Transverse colon (tissue), 4 donors: ENCODE measurements at regions not wholly inside any gene's neighbourhood (a gene's known extent, or its start where the extent isn't known, plus 50 kb on each side); places are given as distances from the start of the nearest gene placed in this dataset.

Source experiments
- DNase-seq: peaks from one replicate; pipeline ENCODE4 v3.0.0-alpha.2; 2019
- H3K27ac ChIP-seq, 4 donors: fragments of 200-600 bp; sonication (generic); 2 replicates each; pipeline ENCODE4 v1.5.1; 2016 to 2018; ENCODE audit warnings: inconsistent platforms in 4 of 4
- H3K27me3 ChIP-seq: fragments of 200-600 bp; sonication (generic); 2 replicates; pipeline ENCODE4 v1.5.1; 2017; ENCODE audit warnings: inconsistent platforms
- H3K36me3 ChIP-seq, 4 donors: fragments of 200-600 bp; sonication (generic); 2 replicates each; pipeline ENCODE4 v1.5.1; 2017 to 2019; ENCODE audit warnings: inconsistent platforms in 4 of 4
- H3K4me1 ChIP-seq, 4 donors: fragments of 200-600 bp; sonication (generic); 2 replicates each; pipeline ENCODE4 v1.5.1; 2017 to 2020; ENCODE audit warnings: inconsistent platforms in 4 of 4
- H3K4me3 ChIP-seq, 4 donors: fragments of 200-600 bp; sonication (generic); 1 replicate in 1 of 4; 2 replicates in 3 of 4; pipeline versions ENCODE4 v1.5.1 to v1.6.1; 2017 to 2019; ENCODE audit warnings: inconsistent platforms in 4 of 4
- H3K9me3 ChIP-seq, 2 donors: fragments of 200-600 bp; sonication (generic); 2 replicates each; pipeline ENCODE4 v1.5.1; 2017 to 2019; ENCODE audit warnings: inconsistent platforms in 2 of 2
- EP300 ChIP-seq: sonication (generic); formaldehyde crosslinking; IDR thresholded peaks from one replicate; pipeline ENCODE4 v1.6.1; 2017; ENCODE audit warnings: antibody characterized with exemption, low read depth
- POLR2A ChIP-seq: fragments of 450-650 bp; IDR thresholded peaks from one replicate; pipeline ENCODE4 v1.6.1; 2016; ENCODE audit warnings: antibody characterized with exemption, mild to moderate bottlenecking, moderate library complexity
- POLR2AphosphoS5 ChIP-seq, 3 donors: sonication (generic); formaldehyde crosslinking; IDR thresholded peaks; one replicate each; pipeline ENCODE4 v1.6.1; 2016; ENCODE audit warnings: antibody characterized with exemption in 3 of 3
- WGBS, 2 donors: methylation state at CpG; one replicate each; pipeline ENCODE4 v1.1.5; 2018; ENCODE audit warnings: low coverage in 1 of 2; 5-methylcytosine and 5-hydroxymethylcytosine counted together
- in situ Hi-C, 4 donors: fragments of 200-750 bp; cut with MboI; loops; one replicate each; pipeline versions ENCODE4 v1.15.0 to v1.15.1; 2017; ENCODE audit warnings: low sequenced_read_pairs in 3 of 4, low pct_ligation_motif_present in 1 of 4, low pct_unique_long_range_greater_than_20kb in 1 of 4
- intact Hi-C: fragments of 100-400 bp; cut with DNase I; formaldehyde crosslinking; loops from one replicate; pipeline ENCODE4 v1.15.1; 2023; ENCODE audit warnings: low total_unique reads
- TF ChIP-seq, protein P1 (sequence below), 5 experiments: fragments of 200-600 bp in 3 of 5; fragments of 450-650 bp in 2 of 5; sonication (generic) in 3 of 5; IDR thresholded peaks; 1 replicate in 2 of 5; 2 replicates in 3 of 5; pipeline ENCODE4 v1.5.1; 2016 to 2017; ENCODE audit warnings: antibody characterized with exemption in 5 of 5, inconsistent platforms in 3 of 5, mild to moderate bottlenecking in 2 of 5, moderate library complexity in 1 of 5

- Histone ChIP-seq H3K4me3 (no peak overlapping the region), H3K4me1 (no peaks in the 10 kb centered on the region), H3K36me3 (no peaks in the 10 kb centered on the region), H3K9me3 (no peaks in the 10 kb centered on the region), H3K27me3 (no peaks in the 10 kb centered on the region), H3K27ac (no peak overlapping the region)
- DNase-seq = no peak
- no peak for TF ChIP-seq POLR2A
- WGBS, 2 donors = 78 to 80% methylated on average over 1 to 6 of the region's 6 CpGs
- in situ Hi-C loops (no loop called here), intact Hi-C loops (no loop called here)
Measured at GRCh38 chr2:118696786-118697465, 150.5 kb downstream of the EN1 start.

- TF ChIP-seq POLR2AphosphoS5 (IDR thresholded peaks at IDR 0.05) (no peak), POLR2A (no peak), EP300 (no peak)
- TF ChIP-seq, protein P1, sequence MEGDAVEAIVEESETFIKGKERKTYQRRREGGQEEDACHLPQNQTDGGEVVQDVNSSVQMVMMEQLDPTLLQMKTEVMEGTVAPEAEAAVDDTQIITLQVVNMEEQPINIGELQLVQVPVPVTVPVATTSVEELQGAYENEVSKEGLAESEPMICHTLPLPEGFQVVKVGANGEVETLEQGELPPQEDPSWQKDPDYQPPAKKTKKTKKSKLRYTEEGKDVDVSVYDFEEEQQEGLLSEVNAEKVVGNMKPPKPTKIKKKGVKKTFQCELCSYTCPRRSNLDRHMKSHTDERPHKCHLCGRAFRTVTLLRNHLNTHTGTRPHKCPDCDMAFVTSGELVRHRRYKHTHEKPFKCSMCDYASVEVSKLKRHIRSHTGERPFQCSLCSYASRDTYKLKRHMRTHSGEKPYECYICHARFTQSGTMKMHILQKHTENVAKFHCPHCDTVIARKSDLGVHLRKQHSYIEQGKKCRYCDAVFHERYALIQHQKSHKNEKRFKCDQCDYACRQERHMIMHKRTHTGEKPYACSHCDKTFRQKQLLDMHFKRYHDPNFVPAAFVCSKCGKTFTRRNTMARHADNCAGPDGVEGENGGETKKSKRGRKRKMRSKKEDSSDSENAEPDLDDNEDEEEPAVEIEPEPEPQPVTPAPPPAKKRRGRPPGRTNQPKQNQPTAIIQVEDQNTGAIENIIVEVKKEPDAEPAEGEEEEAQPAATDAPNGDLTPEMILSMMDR (IDR thresholded peaks at IDR 0.05) = no peak
- H3K4me1 ChIP-seq = no peaks in the 10 kb centered on the region
- in situ Hi-C loops (no loop called here), intact Hi-C loops (no loop called here)
- H3K27ac ChIP-seq = no peak overlapping the region
- H3K4me3 ChIP-seq = no peak overlapping the region
- no peak for DNase-seq
- no peaks in the 10 kb centered on the region for H3K9me3 ChIP-seq
- H3K36me3 ChIP-seq = no peaks in the 10 kb centered on the region
- H3K27me3 ChIP-seq = no peaks in the 10 kb centered on the region
- WGBS, 2 donors = 57 to 67% methylated on average over 4 to 6 of the region's 6 CpGs
Measured at GRCh38 chr2:118693287-118693822, 154.1 kb downstream of the EN1 start.

DNA sequence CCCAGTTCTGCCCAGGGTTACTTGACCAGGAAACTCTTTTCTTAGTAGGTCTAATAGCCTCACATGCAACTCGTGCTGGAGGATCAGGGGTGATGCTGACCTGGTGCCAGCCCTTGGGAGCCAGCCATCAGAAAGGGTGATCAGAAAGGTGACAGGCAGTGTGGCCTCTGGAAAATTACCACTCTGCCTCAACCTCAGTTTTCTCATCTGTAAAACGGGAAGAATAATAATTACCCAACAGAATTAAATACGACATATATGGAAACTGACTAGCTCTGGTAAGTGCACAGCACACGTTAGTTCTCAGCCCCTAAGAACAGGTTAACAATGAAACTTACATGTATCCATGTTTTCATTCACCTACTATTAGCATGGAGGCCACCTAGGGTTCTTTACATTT, 157.6 kb downstream of the EN1 start:
- H3K27me3 ChIP-seq = no peaks in the 10 kb centered on the region
- H3K9me3 ChIP-seq = no peaks in the 10 kb centered on the region
- 73 to 83% methylated on average over 2 to 4 of the region's 4 CpGs for WGBS, 2 donors
- in situ Hi-C loops (no loop called here), intact Hi-C loops (no loop called here)
- H3K36me3 ChIP-seq = no peaks in the 10 kb centered on the region
- DNase-seq = no peak
- H3K27ac ChIP-seq = no peak overlapping the region
- no peak overlapping the region for H3K4me3 ChIP-seq
- no peaks in the 10 kb centered on the region for H3K4me1 ChIP-seq
- TF ChIP-seq, protein P1 (IDR thresholded peaks at IDR 0.05) = no peak
- TF ChIP-seq POLR2AphosphoS5 (IDR thresholded peaks at IDR 0.05) = no peak
- no peak for TF ChIP-seq EP300
- no peak for TF ChIP-seq POLR2A

DNA sequence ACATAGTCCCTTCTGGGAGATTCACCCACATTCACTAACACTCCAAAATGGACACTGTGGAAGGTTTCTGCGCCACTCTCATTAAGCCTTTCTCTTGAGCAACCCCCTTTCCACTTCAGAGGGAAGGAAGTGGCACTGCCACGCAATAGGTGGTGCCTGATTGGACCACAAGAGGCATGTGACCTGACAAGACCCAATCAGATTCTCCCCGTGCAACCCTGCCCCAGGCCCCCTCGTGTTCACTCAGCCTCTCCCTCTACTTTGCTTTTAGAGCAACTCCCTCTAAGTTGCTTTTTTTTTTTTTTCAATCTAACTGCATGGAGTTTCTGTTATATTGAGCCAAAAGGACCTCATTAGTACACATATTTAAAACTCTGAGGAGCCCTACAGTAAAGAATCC, 158.0 kb downstream of the EN1 start:
- Histone ChIP-seq H3K27ac (no peak overlapping the region), H3K4me1 (no peaks in the 10 kb centered on the region), H3K4me3 (no peak overlapping the region), H3K27me3 (no peaks in the 10 kb centered on the region), H3K36me3 (no peaks in the 10 kb centered on the region), H3K9me3 (no peaks in the 10 kb centered on the region)
- 64 to 83% methylated on average over 3 to 4 of the region's 4 CpGs for WGBS, 2 donors
- TF ChIP-seq POLR2AphosphoS5 (IDR thresholded peaks at IDR 0.05) (no peak), EP300 (no peak), POLR2A (no peak)
- TF ChIP-seq, protein P1 (IDR thresholded peaks at IDR 0.05) = no peak
- DNase-seq = no peak
- in situ Hi-C loops (no loop called here), intact Hi-C loops (no loop called here)

- no peaks in the 10 kb centered on the region for H3K27me3 ChIP-seq
- H3K27ac ChIP-seq = no peak overlapping the region
- in situ Hi-C loops = no loop called here
- no peaks in the 10 kb centered on the region for H3K36me3 ChIP-seq
- no peaks in the 10 kb centered on the region for H3K4me1 ChIP-seq
- intact Hi-C loops = no loop called here
- 73% methylated on average over 4 to 6 of the region's 6 CpGs for WGBS, 2 donors
- H3K4me3 ChIP-seq = no peak overlapping the region
- TF ChIP-seq, protein P1 (IDR thresholded peaks at IDR 0.05) = no peak
- TF ChIP-seq POLR2A (no peak), POLR2AphosphoS5 (IDR thresholded peaks at IDR 0.05) (no peak), EP300 (no peak)
- no peaks in the 10 kb centered on the region for H3K9me3 ChIP-seq
- no peak for DNase-seq
Measured at GRCh38 chr2:118689033-118689432, 158.4 kb downstream of the EN1 start.
